ENCODE measurements at regions not wholly inside any gene's neighbourhood (a gene's known extent, or its start where the extent isn't known, plus 50 kb on each side); places are given as distances from the start of the nearest gene placed in this dataset.

DNA sequence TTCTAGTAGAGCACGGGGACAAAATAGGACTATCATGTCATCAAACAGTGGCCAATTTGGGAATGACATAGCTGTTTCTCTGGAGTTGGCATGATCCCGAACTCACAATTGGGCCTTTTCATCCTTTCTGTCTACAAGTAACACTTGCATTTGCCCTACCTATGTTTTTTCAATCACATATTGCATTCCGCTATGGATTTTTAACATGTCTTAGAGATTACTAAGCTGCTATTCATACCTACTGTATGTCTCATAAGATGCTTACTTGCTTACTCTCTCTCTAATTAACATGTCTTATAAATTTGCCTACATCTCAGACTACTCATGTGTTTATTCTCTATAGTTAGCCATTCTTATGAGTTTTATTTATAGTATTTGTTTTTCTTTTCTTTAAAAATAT lies 341.2 kb upstream of the CTNND2 start:
- DNase-seq (ENCODE audit: extremely low spot score), result no peak
- no peaks in the 10 kb centered on the region for H3K36me3 ChIP-seq
- TF ChIP-seq, protein P1, sequence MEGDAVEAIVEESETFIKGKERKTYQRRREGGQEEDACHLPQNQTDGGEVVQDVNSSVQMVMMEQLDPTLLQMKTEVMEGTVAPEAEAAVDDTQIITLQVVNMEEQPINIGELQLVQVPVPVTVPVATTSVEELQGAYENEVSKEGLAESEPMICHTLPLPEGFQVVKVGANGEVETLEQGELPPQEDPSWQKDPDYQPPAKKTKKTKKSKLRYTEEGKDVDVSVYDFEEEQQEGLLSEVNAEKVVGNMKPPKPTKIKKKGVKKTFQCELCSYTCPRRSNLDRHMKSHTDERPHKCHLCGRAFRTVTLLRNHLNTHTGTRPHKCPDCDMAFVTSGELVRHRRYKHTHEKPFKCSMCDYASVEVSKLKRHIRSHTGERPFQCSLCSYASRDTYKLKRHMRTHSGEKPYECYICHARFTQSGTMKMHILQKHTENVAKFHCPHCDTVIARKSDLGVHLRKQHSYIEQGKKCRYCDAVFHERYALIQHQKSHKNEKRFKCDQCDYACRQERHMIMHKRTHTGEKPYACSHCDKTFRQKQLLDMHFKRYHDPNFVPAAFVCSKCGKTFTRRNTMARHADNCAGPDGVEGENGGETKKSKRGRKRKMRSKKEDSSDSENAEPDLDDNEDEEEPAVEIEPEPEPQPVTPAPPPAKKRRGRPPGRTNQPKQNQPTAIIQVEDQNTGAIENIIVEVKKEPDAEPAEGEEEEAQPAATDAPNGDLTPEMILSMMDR (IDR thresholded peaks at IDR 0.05), result no peak
- no peak for TF ChIP-seq EP300 (IDR thresholded peaks at IDR 0.05)
- TF ChIP-seq POLR2A (IDR thresholded peaks at IDR 0.05; ENCODE audit: low read depth), result no peak
- no peak for TF ChIP-seq POLR2AphosphoS5 (IDR thresholded peaks at IDR 0.05)
- no peaks in the 10 kb centered on the region for H3K4me1 ChIP-seq
- no peak overlapping the region for H3K4me3 ChIP-seq
- no peak overlapping the region for H3K27ac ChIP-seq (replicated peaks in 1 of 4)
- 97% methylated on average over 3 of the region's 3 CpGs for WGBS
- H3K27me3 ChIP-seq, result no peaks in the 10 kb centered on the region
- no peaks in the 10 kb centered on the region for H3K9me3 ChIP-seq
- intact Hi-C loops (cut with DNase I), result no loop called here

- intact Hi-C loops (cut with DNase I), result no loop called here
- no peaks in the 10 kb centered on the region for H3K27me3 ChIP-seq
- DNase-seq (ENCODE audit: extremely low spot score), result no peak
- no peak overlapping the region for H3K4me3 ChIP-seq
- TF ChIP-seq, protein P1 (IDR thresholded peaks at IDR 0.05), result no peak
- TF ChIP-seq POLR2AphosphoS5 (IDR thresholded peaks at IDR 0.05) (no peak), POLR2A (IDR thresholded peaks at IDR 0.05; ENCODE audit: low read depth) (no peak), EP300 (IDR thresholded peaks at IDR 0.05) (no peak)
- no peaks in the 10 kb centered on the region for H3K9me3 ChIP-seq
- H3K4me1 ChIP-seq, result no peaks in the 10 kb centered on the region
- H3K27ac ChIP-seq (replicated peaks in 1 of 4), result no peak overlapping the region
- H3K36me3 ChIP-seq, result no peaks in the 10 kb centered on the region
- WGBS, result 66% methylated on average over 9 of the region's 9 CpGs
These were observed 339.0 kb upstream of the CTNND2 start for GRCh38 chr5:12242950-12243888.

- no peak overlapping the region for H3K4me3 ChIP-seq
- TF ChIP-seq POLR2AphosphoS5 (IDR thresholded peaks at IDR 0.05), result no peak
- TF ChIP-seq, protein P1 (IDR thresholded peaks at IDR 0.05), result no peak
- TF ChIP-seq EP300 (IDR thresholded peaks at IDR 0.05), result no peak
- no peak for TF ChIP-seq POLR2A (IDR thresholded peaks at IDR 0.05; ENCODE audit: low read depth)
- intact Hi-C loops (cut with DNase I), result no loop called here
- H3K9me3 ChIP-seq, result peaks cover 0 to 7% (median 0%) of the 10 kb centered on the region in 4 donors
- DNase-seq (ENCODE audit: extremely low spot score), result no peak
- no peaks in the 10 kb centered on the region for H3K27me3 ChIP-seq
- no peak overlapping the region for H3K27ac ChIP-seq (replicated peaks in 1 of 4)
- no peaks in the 10 kb centered on the region for H3K4me1 ChIP-seq
- no peaks in the 10 kb centered on the region for H3K36me3 ChIP-seq
- WGBS, result 20% methylated on average over 6 of the region's 6 CpGs
These were observed 333.8 kb upstream of the CTNND2 start for GRCh38 chr5:12237837-12238575.

GRCh38 chr5:12230659-12231058 lies 326.4 kb upstream of the CTNND2 start:
- peaks cover 0 to 7% (median 0%) of the 10 kb centered on the region in 4 donors for H3K9me3 ChIP-seq
- intact Hi-C loops (cut with DNase I), result no loop called here
- H3K27ac ChIP-seq (replicated peaks in 1 of 4), result no peak overlapping the region
- H3K27me3 ChIP-seq, result no peaks in the 10 kb centered on the region
- TF ChIP-seq, protein P1 (IDR thresholded peaks at IDR 0.05), result no peak
- TF ChIP-seq EP300 (IDR thresholded peaks at IDR 0.05) (no peak), POLR2A (IDR thresholded peaks at IDR 0.05; ENCODE audit: low read depth) (no peak), POLR2AphosphoS5 (IDR thresholded peaks at IDR 0.05) (no peak)
- DNase-seq (ENCODE audit: extremely low spot score), result no peak
- no peaks in the 10 kb centered on the region for H3K4me1 ChIP-seq
- no peaks in the 10 kb centered on the region for H3K36me3 ChIP-seq
- no peak overlapping the region for H3K4me3 ChIP-seq
- 83% methylated on average over 9 of the region's 9 CpGs for WGBS

Data from esophagus muscularis mucosa (tissue), 4 donors.